Stimulated activated memory B cell treated with anti-CD40 and anti-IgM and Interleukin-4, amounts not matched to agents 10 μg/mL and 1 μg/mL and 100 μg/mL, for 72 hours (primary cell): ENCODE measurements at regions not wholly inside any gene's neighbourhood (a gene's known extent, or its start where the extent isn't known, plus 50 kb on each side); places are given as distances from the start of the nearest gene placed in this dataset.
"Not testable (repeated sequence)": the region's sequence is repeated elsewhere in the genome, so short reads cannot be mapped to it uniquely, and the experiment has no call there.

Experiments
- ATAC-seq: fragments of 150-1000 bp; cut with Tn5 transposase; 2 replicates; pipeline ENCODE4 v1.10.0; 2021
- H3K27ac Mint-ChIP-seq: one replicate; pipeline ENCODE4 v1.8.0; 2022; ENCODE audit warnings: mild to moderate bottlenecking, mixed read lengths
- H3K27me3 Mint-ChIP-seq: one replicate; pipeline ENCODE4 v1.8.0; 2022; ENCODE audit warnings: mixed read lengths
- H3K36me3 Mint-ChIP-seq: one replicate; pipeline ENCODE4 v1.8.0; 2022; ENCODE audit warnings: mixed read lengths
- H3K4me1 Mint-ChIP-seq: one replicate; pipeline ENCODE4 v1.8.0; 2022; ENCODE audit warnings: mixed read lengths
- H3K4me3 Mint-ChIP-seq: one replicate; pipeline ENCODE4 v1.8.0; 2022; ENCODE audit warnings: mild to moderate bottlenecking, moderate library complexity, mixed read lengths
- H3K9me3 Mint-ChIP-seq: one replicate; pipeline ENCODE4 v1.8.0; 2022; ENCODE audit warnings: mixed read lengths

- ATAC-seq, H3K9me3 Mint-ChIP-seq, H3K27ac Mint-ChIP-seq, H3K36me3 Mint-ChIP-seq, H3K4me3 Mint-ChIP-seq, H3K4me1 Mint-ChIP-seq, H3K27me3 Mint-ChIP-seq: not testable (repeated sequence)
Observed at GRCh38 chr4:179683661-179684060, 2241.4 kb upstream of the AGA start.

- no peaks in the 10 kb centered on the region for H3K9me3 Mint-ChIP-seq
- no peaks in the 10 kb centered on the region for H3K36me3 Mint-ChIP-seq
- H3K4me3 Mint-ChIP-seq, result no peak overlapping the region
- ATAC-seq, result no peak
- no peaks in the 10 kb centered on the region for H3K27me3 Mint-ChIP-seq
- no peak overlapping the region for H3K27ac Mint-ChIP-seq
- H3K4me1 Mint-ChIP-seq, result no peaks in the 10 kb centered on the region
Observed at GRCh38 chr4:179692222-179692621, 2250.0 kb upstream of the AGA start.

- no peaks in the 10 kb centered on the region for H3K27me3 Mint-ChIP-seq
- no peaks in the 10 kb centered on the region for H3K4me1 Mint-ChIP-seq
- H3K36me3 Mint-ChIP-seq, result no peaks in the 10 kb centered on the region
- no peak for ATAC-seq
- no peak overlapping the region for H3K4me3 Mint-ChIP-seq
- no peak overlapping the region for H3K27ac Mint-ChIP-seq
- H3K9me3 Mint-ChIP-seq, result no peaks in the 10 kb centered on the region
Observed at GRCh38 chr4:179695175-179695574, 2252.9 kb upstream of the AGA start.

- Mint-ChIP-seq H3K36me3 (no peaks in the 10 kb centered on the region), H3K9me3 (no peaks in the 10 kb centered on the region), H3K27me3 (no peaks in the 10 kb centered on the region), H3K27ac (no peak overlapping the region), H3K4me3 (no peak overlapping the region), H3K4me1 (no peaks in the 10 kb centered on the region)
- no peak for ATAC-seq
Observed at GRCh38 chr4:179698321-179698720, 2256.1 kb upstream of the AGA start.

- Mint-ChIP-seq H3K36me3 (no peaks in the 10 kb centered on the region), H3K9me3 (no peaks in the 10 kb centered on the region), H3K27ac (no peak overlapping the region), H3K27me3 (no peaks in the 10 kb centered on the region), H3K4me1 (no peaks in the 10 kb centered on the region), H3K4me3 (no peak overlapping the region)
- ATAC-seq, result no peak
Observed at GRCh38 chr4:179709961-179710624, 2267.9 kb upstream of the AGA start.

GRCh38 chr4:179719766-179720450 lies 2277.7 kb upstream of the AGA start:
- Mint-ChIP-seq H3K9me3 (peaks cover 10% of the 10 kb centered on the region), H3K27ac (no peak overlapping the region), H3K36me3 (no peaks in the 10 kb centered on the region), H3K4me3 (no peak overlapping the region), H3K27me3 (no peaks in the 10 kb centered on the region), H3K4me1 (no peaks in the 10 kb centered on the region)
- no peak for ATAC-seq

- ATAC-seq, H3K4me3 Mint-ChIP-seq, H3K27me3 Mint-ChIP-seq: not testable (repeated sequence)
Observed at GRCh38 chr4:179726491-179726890, 2284.3 kb upstream of the AGA start.

GRCh38 chr4:179728305-179728704 lies 2286.1 kb upstream of the AGA start:
- Mint-ChIP-seq H3K4me3 (no peak overlapping the region), H3K27ac (no peak overlapping the region), H3K36me3 (no peaks in the 10 kb centered on the region), H3K4me1 (no peaks in the 10 kb centered on the region), H3K27me3 (no peaks in the 10 kb centered on the region), H3K9me3 (peaks cover 6% of the 10 kb centered on the region)
- ATAC-seq, result no peak

More at GRCh38 chr4:179726491-179726890, 2284.3 kb upstream of the AGA start:
- not testable (repeated sequence) for H3K36me3 Mint-ChIP-seq, H3K4me1 Mint-ChIP-seq, H3K27ac Mint-ChIP-seq
- peaks cover 12% of the 10 kb centered on the region for H3K9me3 Mint-ChIP-seq

- not testable (repeated sequence) for H3K4me1 Mint-ChIP-seq, H3K27me3 Mint-ChIP-seq, H3K9me3 Mint-ChIP-seq, H3K4me3 Mint-ChIP-seq, H3K36me3 Mint-ChIP-seq, H3K27ac Mint-ChIP-seq, ATAC-seq
Observed at GRCh38 chr4:179736820-179737219, 2294.6 kb upstream of the AGA start.

- Mint-ChIP-seq H3K27me3 (no peaks in the 10 kb centered on the region), H3K4me1 (no peaks in the 10 kb centered on the region), H3K4me3 (no peak overlapping the region), H3K9me3 (peaks cover 7% of the 10 kb centered on the region), H3K27ac (no peak overlapping the region), H3K36me3 (no peaks in the 10 kb centered on the region)
- ATAC-seq, result no peak
Observed at GRCh38 chr4:179738822-179739221, 2296.6 kb upstream of the AGA start.

- H3K9me3 Mint-ChIP-seq, result peaks cover 8% of the 10 kb centered on the region
- ATAC-seq, result no peak
- H3K27ac Mint-ChIP-seq, result no peak overlapping the region
- H3K4me1 Mint-ChIP-seq, result no peaks in the 10 kb centered on the region
- no peak overlapping the region for H3K4me3 Mint-ChIP-seq
- no peaks in the 10 kb centered on the region for H3K27me3 Mint-ChIP-seq
- H3K36me3 Mint-ChIP-seq, result no peaks in the 10 kb centered on the region
Observed at GRCh38 chr4:179747218-179747910, 2305.1 kb upstream of the AGA start.

GRCh38 chr4:179748837-179749236 lies 2306.6 kb upstream of the AGA start:
- no peaks in the 10 kb centered on the region for H3K27me3 Mint-ChIP-seq
- no peak overlapping the region for H3K27ac Mint-ChIP-seq
- no peak overlapping the region for H3K4me3 Mint-ChIP-seq
- H3K9me3 Mint-ChIP-seq, result peaks cover 8% of the 10 kb centered on the region
- H3K36me3 Mint-ChIP-seq, result no peaks in the 10 kb centered on the region
- ATAC-seq, result no peak
- H3K4me1 Mint-ChIP-seq, result no peaks in the 10 kb centered on the region

GRCh38 chr4:179750374-179750773 lies 2308.1 kb upstream of the AGA start:
- no peaks in the 10 kb centered on the region for H3K36me3 Mint-ChIP-seq
- H3K4me3 Mint-ChIP-seq, result no peak overlapping the region
- H3K27me3 Mint-ChIP-seq, result no peaks in the 10 kb centered on the region
- H3K27ac Mint-ChIP-seq, result no peak overlapping the region
- H3K4me1 Mint-ChIP-seq, result no peaks in the 10 kb centered on the region
- no peak for ATAC-seq
- H3K9me3 Mint-ChIP-seq, result peaks cover 5% of the 10 kb centered on the region

GRCh38 chr4:179751669-179752068 lies 2309.4 kb upstream of the AGA start:
- H3K4me1 Mint-ChIP-seq, result no peaks in the 10 kb centered on the region
- no peaks in the 10 kb centered on the region for H3K27me3 Mint-ChIP-seq
- peaks cover 5% of the 10 kb centered on the region for H3K9me3 Mint-ChIP-seq
- H3K27ac Mint-ChIP-seq, result no peak overlapping the region
- H3K4me3 Mint-ChIP-seq, result no peak overlapping the region
- no peak for ATAC-seq
- no peaks in the 10 kb centered on the region for H3K36me3 Mint-ChIP-seq

- Mint-ChIP-seq H3K27me3 (no peaks in the 10 kb centered on the region), H3K4me3 (no peak overlapping the region), H3K9me3 (peaks cover 3% of the 10 kb centered on the region), H3K27ac (no peak overlapping the region), H3K4me1 (no peaks in the 10 kb centered on the region), H3K36me3 (no peaks in the 10 kb centered on the region)
- no peak for ATAC-seq
Observed at GRCh38 chr4:179755322-179755721, 2313.1 kb upstream of the AGA start.

- no peaks in the 10 kb centered on the region for H3K36me3 Mint-ChIP-seq
- H3K9me3 Mint-ChIP-seq, result no peaks in the 10 kb centered on the region
- H3K27me3 Mint-ChIP-seq, result no peaks in the 10 kb centered on the region
- no peak overlapping the region for H3K27ac Mint-ChIP-seq
- no peaks in the 10 kb centered on the region for H3K4me1 Mint-ChIP-seq
- no peak overlapping the region for H3K4me3 Mint-ChIP-seq
- ATAC-seq, result no peak
Observed at GRCh38 chr4:179757641-179758040, 2315.4 kb upstream of the AGA start.
